Skeletal muscle satellite cell (primary cell): ENCODE measurements at regions not wholly inside any gene's neighbourhood (a gene's known extent, or its start where the extent isn't known, plus 50 kb on each side); places are given as distances from the start of the nearest gene placed in this dataset.

ENCODE experiments used
- H3K27me3 ChIP-seq: 2 replicates; pipeline ENCODE4 v1.7.0; 2013; ENCODE audit warnings: low read length; ENCODE audit not compliant: control insufficient read depth, insufficient read depth
- H3K36me3 ChIP-seq: 2 replicates; pipeline ENCODE4 v1.7.0; 2013; ENCODE audit warnings: mild to moderate bottlenecking, control low read depth, low read length; ENCODE audit not compliant: insufficient read depth
- H3K4me1 ChIP-seq: 2 replicates; pipeline ENCODE4 v1.7.0; 2013; ENCODE audit warnings: low read length; ENCODE audit not compliant: control insufficient read depth, insufficient read depth
- H3K4me2 ChIP-seq: 2 replicates; pipeline ENCODE4 v1.7.0; 2013; ENCODE audit warnings: mild to moderate bottlenecking, low read length
- H3K4me3 ChIP-seq: 2 replicates; pipeline ENCODE4 v1.7.0; 2013; ENCODE audit warnings: low read length
- H3K9ac ChIP-seq: 2 replicates; pipeline ENCODE4 v1.7.0; 2013; ENCODE audit warnings: mild to moderate bottlenecking, low read depth, low read length, moderate library complexity
- H3K9me3 ChIP-seq: replicated peaks from 2 replicates; pipeline ENCODE4 v1.7.0; 2013; ENCODE audit warnings: mild to moderate bottlenecking, control low read depth, low read length

DNA sequence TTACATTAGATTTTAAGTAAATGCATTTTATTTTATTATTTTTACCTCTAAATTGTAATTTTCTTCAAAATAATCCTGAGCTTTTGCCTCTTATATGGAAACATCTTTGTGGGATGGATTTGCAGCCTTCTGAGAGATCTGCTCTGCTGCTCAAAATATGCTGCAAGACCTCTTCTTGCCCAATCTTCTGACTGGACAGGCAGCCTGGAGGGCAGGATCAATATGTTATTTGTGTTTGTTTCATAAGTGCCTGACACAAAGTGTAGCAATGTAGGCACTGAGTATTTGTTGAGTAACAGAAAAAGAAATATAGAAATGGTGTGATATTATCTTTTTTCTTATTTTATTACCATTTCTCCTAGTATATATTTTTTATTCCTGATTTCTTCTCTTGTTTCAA, 1106.9 kb downstream of the TMTC2 start:
- Histone ChIP-seq H3K27me3 (no peaks in the 10 kb centered on the region), H3K4me2 (no peak overlapping the region), H3K9me3 (no peaks in the 10 kb centered on the region), H3K9ac (no peak overlapping the region), H3K36me3 (no peaks in the 10 kb centered on the region), H3K4me3 (no peak overlapping the region), H3K4me1 (no peaks in the 10 kb centered on the region)

DNA sequence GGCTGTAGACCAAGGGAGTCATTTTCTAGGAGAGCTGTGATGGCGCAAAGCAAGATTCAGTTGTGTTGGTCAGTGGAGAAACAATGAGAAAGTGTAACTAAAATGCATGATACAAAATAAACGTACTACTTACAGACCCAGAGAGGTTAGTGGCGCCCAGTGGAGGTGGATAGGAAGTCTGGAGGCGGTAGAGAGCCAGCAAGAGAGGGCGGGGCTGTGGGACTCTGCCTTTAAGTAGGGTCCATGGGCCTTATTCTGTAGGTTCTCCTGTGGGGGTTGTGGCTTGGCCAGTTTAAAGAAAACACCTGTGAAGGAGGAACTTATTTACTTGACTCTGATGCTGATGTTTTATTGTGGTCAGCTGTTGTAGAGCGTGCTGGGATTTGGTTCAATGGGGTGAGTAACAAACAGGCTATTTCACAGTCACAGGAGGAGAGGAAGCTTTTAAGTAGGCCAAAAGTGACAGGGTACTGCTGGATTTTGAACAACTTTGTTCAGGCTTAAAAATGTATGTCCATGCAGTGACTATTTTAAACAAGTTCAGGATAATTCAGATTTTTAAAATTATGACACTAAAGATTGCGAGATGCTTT, 1097.7 kb downstream of the TMTC2 start:
- Histone ChIP-seq H3K9ac (no peak overlapping the region), H3K4me1 (no peaks in the 10 kb centered on the region), H3K4me2 (no peak overlapping the region)

DNA sequence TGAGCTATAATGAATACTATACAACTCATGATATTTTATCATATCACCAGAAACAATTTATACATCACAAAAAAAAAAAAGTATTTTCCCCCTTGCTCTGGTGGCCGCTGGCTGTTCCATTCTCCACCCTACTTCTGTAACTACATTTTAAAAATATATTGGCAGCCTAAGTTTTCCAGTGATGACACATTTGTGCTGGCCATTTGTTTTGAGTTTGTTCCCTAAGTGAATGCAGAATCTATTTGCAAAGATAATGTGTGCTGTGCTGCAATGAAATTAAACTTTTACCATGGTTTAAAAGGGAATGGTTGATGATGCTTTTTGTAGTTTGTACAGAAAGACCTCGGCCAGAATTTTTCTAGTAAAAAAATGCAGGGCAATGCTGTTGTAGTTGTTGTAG, 1092.8 kb downstream of the TMTC2 start:
- Histone ChIP-seq H3K9ac (no peak overlapping the region), H3K4me3 (no peak overlapping the region), H3K4me1 (no peaks in the 10 kb centered on the region), H3K9me3 (no peaks in the 10 kb centered on the region), H3K4me2 (no peak overlapping the region), H3K36me3 (no peaks in the 10 kb centered on the region), H3K27me3 (no peaks in the 10 kb centered on the region)

More for the DNA sequence above, 1097.7 kb downstream of the TMTC2 start:
- Histone ChIP-seq H3K4me3 (no peak overlapping the region), H3K27me3 (no peaks in the 10 kb centered on the region), H3K9me3 (no peaks in the 10 kb centered on the region), H3K36me3 (no peaks in the 10 kb centered on the region)

DNA sequence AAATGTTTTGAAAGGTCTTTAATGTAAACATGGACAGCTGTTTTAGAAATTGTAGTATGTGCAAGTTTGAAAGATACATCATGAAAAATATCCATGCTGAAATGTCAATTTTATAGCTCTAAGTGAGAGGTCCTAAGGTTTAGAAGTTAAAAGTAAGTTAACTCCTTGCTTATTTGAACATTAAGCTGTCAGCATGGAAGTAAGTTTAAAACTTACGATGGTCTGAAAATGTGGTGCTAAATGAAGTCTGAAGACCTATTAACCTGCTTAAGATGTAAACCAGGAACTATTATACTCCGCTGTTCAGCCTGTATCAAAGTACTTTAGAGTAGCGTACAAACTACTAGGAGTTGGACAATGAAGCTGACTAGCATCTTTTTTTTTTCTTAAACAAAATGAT, 1082.4 kb downstream of the TMTC2 start:
- H3K4me3 ChIP-seq = no peak overlapping the region
- H3K9ac ChIP-seq = no peak overlapping the region
- no peaks in the 10 kb centered on the region for H3K9me3 ChIP-seq
- no peaks in the 10 kb centered on the region for H3K36me3 ChIP-seq
- no peaks in the 10 kb centered on the region for H3K27me3 ChIP-seq
- H3K4me2 ChIP-seq = no peak overlapping the region
- no peaks in the 10 kb centered on the region for H3K4me1 ChIP-seq

DNA sequence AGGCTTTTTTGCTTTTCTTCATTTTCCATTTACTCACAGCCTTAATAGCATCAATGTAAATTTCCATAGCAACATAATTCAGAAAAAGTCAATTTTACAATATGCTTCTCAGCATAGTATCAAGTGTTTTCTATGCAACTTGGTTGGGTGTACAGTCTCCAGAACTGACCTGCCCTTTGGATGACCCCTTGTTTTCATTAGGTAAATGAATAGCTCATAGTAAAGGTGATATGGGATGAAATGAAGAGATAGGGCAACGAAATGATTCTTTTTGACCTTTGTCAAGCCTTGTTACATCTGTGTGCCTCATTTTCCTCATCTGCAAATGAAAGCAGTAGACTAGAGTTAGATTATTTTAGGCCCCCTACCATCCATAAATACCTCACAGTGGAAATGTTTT, 1081.0 kb downstream of the TMTC2 start:
- H3K4me1 ChIP-seq = no peaks in the 10 kb centered on the region
- H3K4me3 ChIP-seq = no peak overlapping the region
- no peak overlapping the region for H3K9ac ChIP-seq
- no peaks in the 10 kb centered on the region for H3K27me3 ChIP-seq
- no peaks in the 10 kb centered on the region for H3K9me3 ChIP-seq
- no peak overlapping the region for H3K4me2 ChIP-seq
- no peaks in the 10 kb centered on the region for H3K36me3 ChIP-seq

DNA sequence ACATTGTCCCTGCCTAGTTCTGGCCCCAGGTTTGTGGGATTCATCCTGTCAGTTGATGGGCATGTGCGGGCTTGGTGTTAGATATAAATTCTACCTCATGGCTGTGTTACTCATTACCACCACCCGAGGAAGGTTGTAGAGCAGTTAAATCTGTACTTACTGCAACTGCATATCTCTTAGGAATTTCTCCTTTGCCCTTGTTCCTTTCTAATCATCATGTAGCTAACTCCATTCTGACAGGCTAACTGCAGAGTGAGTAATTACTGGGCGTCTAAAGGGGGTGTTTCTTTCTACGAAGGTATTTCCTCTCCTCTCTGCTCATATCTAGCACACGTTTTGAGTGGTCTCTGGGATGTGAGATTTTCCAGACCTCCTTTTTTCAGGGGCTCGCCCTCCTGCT, 1076.7 kb downstream of the TMTC2 start:
- Histone ChIP-seq H3K4me1 (no peaks in the 10 kb centered on the region), H3K9ac (no peak overlapping the region), H3K4me2 (no peak overlapping the region), H3K9me3 (no peaks in the 10 kb centered on the region), H3K36me3 (no peaks in the 10 kb centered on the region), H3K4me3 (no peak overlapping the region), H3K27me3 (no peaks in the 10 kb centered on the region)

DNA sequence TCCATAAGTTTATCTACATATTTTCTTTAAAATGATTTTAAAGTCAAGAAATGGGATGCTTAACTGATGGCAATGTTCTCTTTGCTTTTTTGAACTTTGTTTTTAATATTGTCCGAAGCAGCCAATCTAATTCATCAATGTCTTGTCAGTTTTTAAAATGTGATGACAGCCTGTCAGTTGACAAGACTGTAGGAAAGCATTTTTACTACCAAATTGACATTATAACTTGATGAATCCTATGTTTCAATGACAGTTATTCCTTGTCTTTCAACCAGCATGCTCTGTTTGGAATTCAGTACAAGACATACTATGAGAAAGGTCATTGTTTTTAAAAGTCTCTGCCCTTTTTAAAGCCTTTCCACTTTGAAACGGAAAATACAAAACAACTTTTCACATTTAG, 1073.2 kb downstream of the TMTC2 start:
- Histone ChIP-seq H3K36me3 (no peaks in the 10 kb centered on the region), H3K9me3 (no peaks in the 10 kb centered on the region), H3K4me2 (no peak overlapping the region), H3K9ac (no peak overlapping the region), H3K4me3 (no peak overlapping the region), H3K4me1 (no peaks in the 10 kb centered on the region), H3K27me3 (no peaks in the 10 kb centered on the region)

DNA sequence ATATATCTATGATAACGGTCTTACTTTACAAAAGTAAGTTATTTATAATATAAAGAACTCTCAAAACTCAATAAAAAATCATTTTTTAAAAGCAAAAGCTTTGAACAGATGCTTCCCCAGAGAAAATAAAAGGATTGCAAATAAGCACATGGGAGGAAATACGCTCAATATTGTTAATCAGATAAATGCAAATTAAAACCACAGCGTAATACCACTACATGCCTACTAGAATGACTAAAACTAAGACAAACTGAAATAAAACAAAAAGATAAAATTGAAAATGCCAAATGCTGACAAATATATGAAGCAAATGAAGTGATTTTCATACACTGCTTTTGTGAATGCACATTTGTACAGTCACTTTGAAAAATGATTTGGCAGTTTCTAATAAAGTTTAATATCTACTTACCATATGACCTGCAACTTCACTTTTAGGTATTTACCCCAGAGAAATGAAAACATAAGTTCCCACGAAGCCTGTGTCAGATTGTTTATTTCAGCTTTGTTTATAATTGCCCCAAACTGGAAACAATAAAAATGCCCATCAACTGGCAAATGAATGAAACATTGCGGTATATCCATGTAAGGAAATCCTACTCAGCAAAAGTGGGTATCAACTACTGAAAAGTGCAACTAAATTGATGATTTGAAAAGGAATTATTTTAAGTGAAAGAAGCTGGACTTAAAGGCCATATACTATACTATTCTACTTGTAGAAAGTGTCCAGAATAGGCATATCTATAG, 1072.4 kb downstream of the TMTC2 start:
- Histone ChIP-seq H3K4me1 (no peaks in the 10 kb centered on the region), H3K4me3 (no peak overlapping the region)

DNA sequence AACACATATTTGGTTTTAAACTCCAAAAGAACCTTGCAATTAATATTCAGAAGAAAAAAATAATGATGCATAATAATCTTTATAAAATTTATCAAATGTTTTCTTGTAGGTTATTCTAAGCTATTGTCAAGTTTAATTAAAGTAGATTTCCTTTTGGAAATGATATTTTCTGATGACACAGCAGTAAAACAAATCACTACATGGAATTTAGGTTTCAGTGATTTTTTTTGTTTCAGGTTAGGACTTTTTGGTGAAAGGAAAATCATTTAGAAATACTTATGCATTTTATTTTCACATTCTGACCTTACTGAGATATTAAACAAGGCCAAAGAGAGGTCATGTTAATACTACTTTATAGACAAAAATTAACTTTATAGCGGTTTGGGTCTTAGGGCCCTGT, 1067.2 kb downstream of the TMTC2 start:
- no peaks in the 10 kb centered on the region for H3K9me3 ChIP-seq
- no peaks in the 10 kb centered on the region for H3K36me3 ChIP-seq
- H3K4me2 ChIP-seq = no peak overlapping the region
- H3K4me1 ChIP-seq = no peaks in the 10 kb centered on the region
- H3K4me3 ChIP-seq = no peak overlapping the region
- no peak overlapping the region for H3K9ac ChIP-seq
- no peaks in the 10 kb centered on the region for H3K27me3 ChIP-seq

More for the DNA sequence above, 1072.4 kb downstream of the TMTC2 start:
- H3K9ac ChIP-seq = no peak overlapping the region
- no peaks in the 10 kb centered on the region for H3K27me3 ChIP-seq
- H3K4me2 ChIP-seq = no peak overlapping the region
- no peaks in the 10 kb centered on the region for H3K9me3 ChIP-seq
- no peaks in the 10 kb centered on the region for H3K36me3 ChIP-seq

DNA sequence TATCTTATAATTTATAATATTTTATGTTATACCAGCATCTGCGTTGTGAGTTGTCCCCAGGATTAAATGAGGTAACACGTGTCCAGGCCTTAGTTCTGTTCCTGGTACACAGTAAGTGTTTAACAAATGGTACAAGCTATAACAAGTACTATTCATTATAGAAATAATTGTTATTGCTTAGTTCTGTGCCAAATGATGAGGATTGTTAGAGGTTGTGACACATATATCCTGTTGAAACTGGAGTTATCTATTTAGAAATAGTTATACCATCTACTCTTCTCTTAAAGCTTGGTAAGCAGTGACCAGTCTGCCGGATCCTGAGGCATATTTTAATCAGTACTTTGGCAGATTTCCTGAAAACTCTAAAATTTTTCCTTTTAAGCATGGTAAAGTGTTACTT, 1066.5 kb downstream of the TMTC2 start:
- H3K36me3 ChIP-seq = no peaks in the 10 kb centered on the region
- H3K4me1 ChIP-seq = no peaks in the 10 kb centered on the region
- H3K27me3 ChIP-seq = no peaks in the 10 kb centered on the region
- H3K9me3 ChIP-seq = no peaks in the 10 kb centered on the region
- H3K9ac ChIP-seq = no peak overlapping the region
- no peak overlapping the region for H3K4me3 ChIP-seq
- H3K4me2 ChIP-seq = no peak overlapping the region

DNA sequence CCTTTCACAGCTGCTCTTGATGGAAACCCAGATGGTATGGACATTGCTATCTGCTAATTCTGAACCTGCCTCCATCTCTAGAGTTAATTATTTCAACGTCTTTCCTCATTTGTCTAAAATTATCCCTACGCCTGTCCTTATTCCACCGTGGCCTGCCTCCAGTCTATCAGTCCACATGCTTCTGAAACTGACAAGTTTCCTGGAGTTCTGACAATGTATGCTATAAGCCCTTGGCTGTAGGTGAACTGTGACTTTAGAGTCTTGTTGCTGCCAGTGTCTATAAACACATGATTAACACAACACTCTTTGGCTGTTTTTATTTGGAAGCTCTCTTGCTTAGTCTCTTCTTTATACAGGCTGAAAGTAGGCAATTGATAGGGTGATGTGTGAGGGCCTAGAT, 1052.9 kb downstream of the TMTC2 start:
- Histone ChIP-seq H3K9me3 (no peaks in the 10 kb centered on the region), H3K36me3 (no peaks in the 10 kb centered on the region), H3K4me1 (no peaks in the 10 kb centered on the region), H3K9ac (no peak overlapping the region), H3K4me3 (no peak overlapping the region), H3K4me2 (no peak overlapping the region), H3K27me3 (no peaks in the 10 kb centered on the region)

DNA sequence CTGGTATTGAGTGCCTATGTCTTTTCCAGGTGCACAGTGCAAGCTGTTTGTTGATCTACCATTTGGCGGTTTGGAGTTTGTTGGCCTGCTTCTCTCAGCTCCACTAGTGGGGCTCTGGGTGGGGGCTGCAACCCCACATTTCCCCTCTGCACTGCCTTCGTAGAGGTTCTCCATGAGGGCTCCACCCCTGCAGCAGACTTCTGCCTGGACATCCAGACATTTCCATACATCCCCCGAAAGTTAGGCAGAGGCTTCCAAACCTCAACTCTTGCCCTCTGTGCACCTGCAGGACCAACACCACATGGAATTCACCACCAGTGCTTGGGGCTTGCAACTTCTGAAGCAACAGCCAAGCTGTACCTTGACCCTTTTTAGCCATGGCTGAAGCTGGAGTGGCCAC, 1024.1 kb downstream of the TMTC2 start:
- no peaks in the 10 kb centered on the region for H3K9me3 ChIP-seq
- no peak overlapping the region for H3K4me2 ChIP-seq
- H3K4me1 ChIP-seq = no peaks in the 10 kb centered on the region
- no peaks in the 10 kb centered on the region for H3K36me3 ChIP-seq
- H3K4me3 ChIP-seq = no peak overlapping the region
- H3K9ac ChIP-seq = no peak overlapping the region
- no peaks in the 10 kb centered on the region for H3K27me3 ChIP-seq
